ENCODE measurements at regions not wholly inside any gene's neighbourhood (a gene's known extent, or its start where the extent isn't known, plus 50 kb on each side); places are given as distances from the start of the nearest gene placed in this dataset.

DNA sequence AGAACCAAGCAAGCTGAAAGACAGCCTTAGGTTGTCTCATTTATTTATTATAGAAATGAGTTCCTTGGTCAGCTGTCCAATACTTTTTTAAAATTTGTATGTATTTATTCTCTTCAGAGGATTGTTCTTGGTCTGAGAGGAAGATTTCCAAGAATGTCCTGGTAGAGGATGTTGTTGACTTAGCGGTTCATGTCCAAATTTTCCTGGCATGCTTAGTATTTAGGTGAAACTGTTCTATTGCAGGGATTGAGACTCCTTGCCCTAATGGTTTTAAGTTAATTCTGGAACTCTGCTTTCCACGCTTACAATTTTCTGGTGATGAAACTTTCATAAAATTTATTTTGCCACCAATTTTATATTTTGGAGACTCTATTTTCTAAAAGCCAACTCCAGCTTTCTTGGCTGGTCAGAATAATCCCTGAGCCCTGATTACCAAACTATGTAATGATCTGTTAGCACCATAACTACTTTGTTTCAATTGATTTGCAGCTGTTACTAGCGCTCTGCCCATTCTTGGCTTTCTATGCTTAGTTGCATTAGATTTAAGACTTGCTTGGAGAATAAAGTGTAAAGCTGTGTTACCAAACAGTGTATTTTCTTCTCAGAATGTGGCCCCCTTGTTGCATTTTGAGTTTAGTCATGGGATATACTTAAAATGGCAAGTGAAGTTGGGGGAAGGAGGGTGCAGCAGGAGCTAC is 1868.8 kb upstream of the CELF4 start:
- TF ChIP-seq EZH2phosphoT487 (IDR thresholded peaks at IDR 0.05; ENCODE audit: borderline replicate concordance, low read length) = no peak
- no peak for TF ChIP-seq CTCF (conservative IDR thresholded peaks at IDR 0.05; ENCODE audit: low read depth, low read length)
- no peak for TF ChIP-seq EZH2 (IDR thresholded peaks at IDR 0.05; ENCODE audit: low read length, unreplicated experiment)
